Esophagus muscularis mucosa (tissue), 2 donors: ENCODE measurements at regions not wholly inside any gene's neighbourhood (a gene's known extent, or its start where the extent isn't known, plus 50 kb on each side); places are given as distances from the start of the nearest gene placed in this dataset.

Source experiments
- POLR2A ChIP-seq: fragments of 450-650 bp; IDR thresholded peaks from one replicate; pipeline ENCODE4 v1.6.1; 2017; ENCODE audit warnings: antibody characterized with exemption, moderate library complexity, mild to moderate bottlenecking, low read depth
- POLR2AphosphoS5 ChIP-seq, 2 donors: sonication (generic); formaldehyde crosslinking; IDR thresholded peaks; one replicate each; pipeline ENCODE4 v1.6.1; 2017; ENCODE audit warnings: antibody characterized with exemption in 2 of 2

- TF ChIP-seq POLR2A = no peak
- TF ChIP-seq POLR2AphosphoS5 (IDR thresholded peaks at IDR 0.05) = no peak
Observed at GRCh38 chr7:54664235-54665228, 94.5 kb downstream of the SEC61G start.
